ENCODE measurements at regions not wholly inside any gene's neighbourhood (a gene's known extent, or its start where the extent isn't known, plus 50 kb on each side); places are given as distances from the start of the nearest gene placed in this dataset.

DNA sequence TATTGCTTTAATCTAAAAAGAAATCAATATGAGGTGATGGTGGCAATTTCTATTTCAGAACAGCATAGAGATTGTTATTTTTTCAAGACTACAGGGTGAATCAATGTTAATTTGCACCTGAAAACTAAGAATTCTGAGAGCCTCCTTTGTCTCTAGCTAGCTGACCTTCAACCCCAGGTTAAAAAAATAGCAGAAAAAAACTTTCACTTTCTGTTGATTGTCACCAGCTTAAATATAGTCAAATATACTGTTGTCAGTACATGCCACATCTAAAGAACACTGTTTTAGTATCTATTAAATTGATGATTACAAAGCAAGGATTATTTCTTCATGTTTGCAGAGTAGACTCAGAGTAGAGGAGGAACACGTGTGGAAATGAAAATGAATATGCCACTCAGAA lies 1371.4 kb downstream of the MAT2B start:
- no peak overlapping the region for H3K9ac ChIP-seq (ENCODE audit: low read length)
- no peaks in the 10 kb centered on the region for H3K36me3 ChIP-seq (ENCODE audit: low read length)
- no peak overlapping the region for H2AFZ ChIP-seq (ENCODE audit: low read depth, low read length, severe bottlenecking)
- H3K4me2 ChIP-seq (ENCODE audit: low read depth, low read length, poor library complexity, severe bottlenecking): peak overlapping the region; percentile 25
- no peaks in the 10 kb centered on the region for H4K20me1 ChIP-seq (ENCODE audit: low read depth, low read length)
- TF ChIP-seq, protein P1, sequence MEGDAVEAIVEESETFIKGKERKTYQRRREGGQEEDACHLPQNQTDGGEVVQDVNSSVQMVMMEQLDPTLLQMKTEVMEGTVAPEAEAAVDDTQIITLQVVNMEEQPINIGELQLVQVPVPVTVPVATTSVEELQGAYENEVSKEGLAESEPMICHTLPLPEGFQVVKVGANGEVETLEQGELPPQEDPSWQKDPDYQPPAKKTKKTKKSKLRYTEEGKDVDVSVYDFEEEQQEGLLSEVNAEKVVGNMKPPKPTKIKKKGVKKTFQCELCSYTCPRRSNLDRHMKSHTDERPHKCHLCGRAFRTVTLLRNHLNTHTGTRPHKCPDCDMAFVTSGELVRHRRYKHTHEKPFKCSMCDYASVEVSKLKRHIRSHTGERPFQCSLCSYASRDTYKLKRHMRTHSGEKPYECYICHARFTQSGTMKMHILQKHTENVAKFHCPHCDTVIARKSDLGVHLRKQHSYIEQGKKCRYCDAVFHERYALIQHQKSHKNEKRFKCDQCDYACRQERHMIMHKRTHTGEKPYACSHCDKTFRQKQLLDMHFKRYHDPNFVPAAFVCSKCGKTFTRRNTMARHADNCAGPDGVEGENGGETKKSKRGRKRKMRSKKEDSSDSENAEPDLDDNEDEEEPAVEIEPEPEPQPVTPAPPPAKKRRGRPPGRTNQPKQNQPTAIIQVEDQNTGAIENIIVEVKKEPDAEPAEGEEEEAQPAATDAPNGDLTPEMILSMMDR (IDR thresholded peaks at IDR 0.05; ENCODE audit: insufficient read depth, low read length, poor library complexity, severe bottlenecking): no peak
- no peak for TF ChIP-seq EZH2phosphoT487 (conservative IDR thresholded peaks at IDR 0.05; ENCODE audit: low read length)
- no peak overlapping the region for H3K27ac ChIP-seq (ENCODE audit: low read depth, low read length)
- no peak overlapping the region for H3K4me3 ChIP-seq (ENCODE audit: insufficient read depth, low read length, poor library complexity, severe bottlenecking)
- no peaks in the 10 kb centered on the region for H3K27me3 ChIP-seq (ENCODE audit: low read length)
- no peaks in the 10 kb centered on the region for H3K79me2 ChIP-seq (ENCODE audit: insufficient read depth, low read length)
- no peaks in the 10 kb centered on the region for H3K9me2 ChIP-seq (replicated peaks; ENCODE audit: insufficient read depth, low read length)
- no peaks in the 10 kb centered on the region for H3F3A ChIP-seq (ENCODE audit: insufficient read depth)
- H3K9me3 ChIP-seq (ENCODE audit: insufficient read depth, low read length): no peaks in the 10 kb centered on the region; the same call in 1 of the 2 replicates

DNA sequence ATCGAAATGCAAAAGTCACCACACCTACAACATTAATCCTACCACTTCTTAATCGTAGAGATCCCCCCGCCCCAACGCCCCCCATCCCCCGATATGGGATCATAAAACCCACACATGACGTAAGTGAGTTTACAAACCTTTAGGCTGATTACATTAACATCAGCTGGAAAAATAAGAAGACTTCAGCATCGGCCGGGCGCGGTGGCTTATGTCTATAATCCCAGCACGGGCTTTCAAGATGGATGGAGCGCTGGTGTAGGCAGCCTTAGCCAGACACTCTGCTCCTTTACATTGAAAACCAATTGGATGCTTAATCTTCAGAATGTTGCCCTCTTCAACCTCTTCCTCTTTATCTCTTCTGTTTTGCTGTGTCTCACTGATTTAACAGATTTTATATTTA lies 1376.0 kb downstream of the MAT2B start:
- no peak overlapping the region for H3K9ac ChIP-seq (ENCODE audit: low read length)
- no peaks in the 10 kb centered on the region; the same call in 1 of the 2 replicates for H3K9me3 ChIP-seq (ENCODE audit: insufficient read depth, low read length)
- no peaks in the 10 kb centered on the region for H4K20me1 ChIP-seq (ENCODE audit: low read depth, low read length)
- H3K9me2 ChIP-seq (replicated peaks; ENCODE audit: insufficient read depth, low read length): no peaks in the 10 kb centered on the region
- no peaks in the 10 kb centered on the region for H3F3A ChIP-seq (ENCODE audit: insufficient read depth)
- H2AFZ ChIP-seq (ENCODE audit: low read depth, low read length, severe bottlenecking): no peak overlapping the region
- H3K4me3 ChIP-seq (ENCODE audit: insufficient read depth, low read length, poor library complexity, severe bottlenecking): no peak overlapping the region
- no peaks in the 10 kb centered on the region for H3K27me3 ChIP-seq (ENCODE audit: low read length)
- no peak overlapping the region for H3K27ac ChIP-seq (ENCODE audit: low read depth, low read length)
- TF ChIP-seq, protein P1 (IDR thresholded peaks at IDR 0.05; ENCODE audit: insufficient read depth, low read length, poor library complexity, severe bottlenecking): no peak
- TF ChIP-seq EZH2phosphoT487 (conservative IDR thresholded peaks at IDR 0.05; ENCODE audit: low read length): no peak
- H3K36me3 ChIP-seq (ENCODE audit: low read length): no peaks in the 10 kb centered on the region
- H3K79me2 ChIP-seq (ENCODE audit: insufficient read depth, low read length): no peaks in the 10 kb centered on the region
- no peak overlapping the region for H3K4me2 ChIP-seq (ENCODE audit: low read depth, low read length, poor library complexity, severe bottlenecking)

DNA sequence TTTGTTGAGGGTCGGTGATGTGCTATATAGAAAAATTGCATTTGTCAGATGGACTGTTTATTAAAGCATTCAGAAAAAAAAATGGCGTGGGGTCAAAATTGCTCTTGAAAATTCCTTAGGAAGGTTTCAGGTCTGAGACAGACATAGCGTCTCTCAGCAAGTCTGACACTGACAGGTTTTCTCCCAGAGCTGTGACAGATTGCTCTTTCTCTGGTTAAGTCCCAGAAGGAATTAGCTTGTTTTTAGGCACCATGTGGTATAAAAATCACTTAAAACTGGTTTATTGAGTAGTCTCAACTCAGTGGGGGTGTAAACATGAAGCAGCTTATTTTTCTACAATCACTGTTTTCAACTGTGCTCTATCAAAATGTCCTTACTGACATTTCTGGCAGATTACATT lies 1379.8 kb downstream of the MAT2B start:
- no peak overlapping the region for H2AFZ ChIP-seq (ENCODE audit: low read depth, low read length, severe bottlenecking)

DNA sequence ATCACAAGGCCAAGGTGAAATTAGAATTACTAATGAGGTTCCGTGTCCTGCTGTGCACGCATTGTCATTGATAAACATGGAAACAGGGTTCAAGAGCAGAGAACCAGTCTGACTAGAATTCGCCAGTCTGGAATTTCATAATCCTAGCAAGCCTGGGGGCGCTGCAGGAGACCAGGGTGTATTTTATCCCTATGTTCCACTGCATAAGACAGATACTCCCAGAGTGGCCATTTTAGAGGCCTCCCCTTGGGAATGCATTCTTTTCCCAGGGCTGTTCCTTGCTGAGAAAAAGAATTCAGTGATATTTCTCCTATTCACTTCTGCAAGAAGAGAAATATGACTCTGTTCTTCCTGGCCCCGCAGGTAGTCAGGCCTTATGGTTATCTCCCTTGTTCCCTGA lies 1387.7 kb downstream of the MAT2B start:
- H3K9me2 ChIP-seq (replicated peaks; ENCODE audit: insufficient read depth, low read length): no peaks in the 10 kb centered on the region
- no peak overlapping the region for H2AFZ ChIP-seq (ENCODE audit: low read depth, low read length, severe bottlenecking)
- no peak overlapping the region for H3K27ac ChIP-seq (ENCODE audit: low read depth, low read length)
- H3F3A ChIP-seq (ENCODE audit: insufficient read depth): no peaks in the 10 kb centered on the region
- H3K79me2 ChIP-seq (ENCODE audit: insufficient read depth, low read length): no peaks in the 10 kb centered on the region
- no peaks in the 10 kb centered on the region for H3K27me3 ChIP-seq (ENCODE audit: low read length)
- no peak for TF ChIP-seq EZH2phosphoT487 (conservative IDR thresholded peaks at IDR 0.05; ENCODE audit: low read length)
- TF ChIP-seq, protein P1 (IDR thresholded peaks at IDR 0.05; ENCODE audit: insufficient read depth, low read length, poor library complexity, severe bottlenecking): no peak
- no peaks in the 10 kb centered on the region for H3K36me3 ChIP-seq (ENCODE audit: low read length)
- H3K9me3 ChIP-seq (ENCODE audit: insufficient read depth, low read length): no peaks in the 10 kb centered on the region
- H3K4me3 ChIP-seq (ENCODE audit: insufficient read depth, low read length, poor library complexity, severe bottlenecking): no peak overlapping the region
- H3K4me2 ChIP-seq (ENCODE audit: low read depth, low read length, poor library complexity, severe bottlenecking): no peak overlapping the region
- H3K9ac ChIP-seq (ENCODE audit: low read length): no peak overlapping the region
- no peaks in the 10 kb centered on the region for H4K20me1 ChIP-seq (ENCODE audit: low read depth, low read length)

More for the DNA sequence above, 1379.8 kb downstream of the MAT2B start:
- Histone ChIP-seq H3K27me3 (ENCODE audit: low read length) (no peaks in the 10 kb centered on the region), H3K27ac (ENCODE audit: low read depth, low read length) (no peak overlapping the region), H3K4me2 (ENCODE audit: low read depth, low read length, poor library complexity, severe bottlenecking) (no peak overlapping the region), H3K9ac (ENCODE audit: low read length) (no peak overlapping the region), H3K9me2 (replicated peaks; ENCODE audit: insufficient read depth, low read length) (no peaks in the 10 kb centered on the region), H4K20me1 (ENCODE audit: low read depth, low read length) (no peaks in the 10 kb centered on the region), H3F3A (ENCODE audit: insufficient read depth) (no peaks in the 10 kb centered on the region), H3K36me3 (ENCODE audit: low read length) (no peaks in the 10 kb centered on the region), H3K4me3 (ENCODE audit: insufficient read depth, low read length, poor library complexity, severe bottlenecking) (no peak overlapping the region), H3K79me2 (ENCODE audit: insufficient read depth, low read length) (no peaks in the 10 kb centered on the region), H3K9me3 (ENCODE audit: insufficient read depth, low read length) (no peaks in the 10 kb centered on the region)
- TF ChIP-seq EZH2phosphoT487 (conservative IDR thresholded peaks at IDR 0.05; ENCODE audit: low read length): no peak

All from SU-DHL-6 (cell line).